Right lobe of liver (tissue), 6 donors: ENCODE measurements at regions not wholly inside any gene's neighbourhood (a gene's known extent, or its start where the extent isn't known, plus 50 kb on each side); places are given as distances from the start of the nearest gene placed in this dataset.
A peak's percentile ranks its signal among the peaks of the same experiment; 100 is the strongest.

Experiments
- ATAC-seq, 4 donors: fragments of 200-7000 bp; cut with Tn5 transposase; one replicate each; pipeline ENCODE4 v1.9.1; 2020; ENCODE audit warnings: mild to moderate bottlenecking in 4 of 4, moderate library complexity in 4 of 4
- DNase-seq, 3 donors: peaks; one replicate each; pipeline ENCODE4 v3.0.0-alpha.2; 2020
- H3K27ac ChIP-seq, 3 donors: fragments of 200-600 bp; one replicate each; pipeline ENCODE4 v1.8.0; 2022
- H3K27me3 ChIP-seq, 2 donors: fragments of 200-600 bp; one replicate each; pipeline ENCODE4 v1.8.0; 2022
- H3K36me3 ChIP-seq, 4 donors: fragments of 200-600 bp; sonication (generic) in 1 of 4; one replicate each; pipeline versions ENCODE4 v1.5.1 to v1.8.0; 2017 to 2022; ENCODE audit warnings: control low read depth in 1 of 4
- H3K4me1 ChIP-seq, 4 donors: fragments of 200-600 bp; sonication (generic) in 1 of 4; one replicate each; pipeline versions ENCODE4 v1.5.1 to v1.8.0; 2017 to 2022; ENCODE audit warnings: control low read depth in 1 of 4
- H3K4me3 ChIP-seq, 3 donors: fragments of 200-600 bp; one replicate each; pipeline ENCODE4 v1.8.0; 2022
- H3K9me3 ChIP-seq, 4 donors: fragments of 200-600 bp; sonication (generic) in 1 of 4; one replicate each; pipeline versions ENCODE4 v1.5.1 to v1.8.0; 2017 to 2022; ENCODE audit warnings: control low read depth in 1 of 4
- CTCF ChIP-seq, 4 donors: fragments of 200-600 bp in 3 of 4; fragments of 450-650 bp in 1 of 4; IDR thresholded peaks; one replicate each; pipeline versions ENCODE4 v1.5.1 to v1.8.0; 2016 to 2022; ENCODE audit warnings: antibody characterized with exemption in 4 of 4, mild to moderate bottlenecking in 2 of 4
- POLR2A ChIP-seq: fragments of 450-650 bp; IDR thresholded peaks from one replicate; pipeline ENCODE4 v1.6.1; 2017; ENCODE audit warnings: antibody characterized with exemption, mild to moderate bottlenecking
- WGBS: methylation state at CpG from one replicate; pipeline ENCODE4 v1.1.6; 2018; ENCODE audit warnings: low coverage, low lambda C conversion rate; ENCODE audit not compliant: insufficient coverage; ENCODE audit errors: missing lambda C conversion rate; 5-methylcytosine and 5-hydroxymethylcytosine counted together
- intact Hi-C, 2 donors: fragments of 100-400 bp; cut with DNase I; formaldehyde crosslinking; loops; one replicate each; pipeline versions ENCODE4 v1.11.2 to v1.14.1; 2022
- donor health status: DM: no; HTN: yes; CAD: no.
- donor health status: DM: no; HTN: no; CAD: no.
- donor health status: DM: no; HTN: no; CAD: no.
- donor health status: DM: no; HTN: yes; CAD: no.
- donor health status: DM: no; HTN: yes; CAD: no.

GRCh38 chr4:81650606-81651242 lies 179.0 kb upstream of the RASGEF1B start:
- H3K4me1 ChIP-seq = peaks cover 0 to 30% (median 10%) of the 10 kb centered on the region in 4 donors
- intact Hi-C loops = no loop called here
- H3K27ac ChIP-seq = peak overlapping the region; percentile 47 to 84 (median 76)
- no peaks in the 10 kb centered on the region for H3K27me3 ChIP-seq
- no peak overlapping the region for H3K4me3 ChIP-seq
- ATAC-seq (peak; percentile 92 to 98 (median 97)), DNase-seq (peak; percentile 39 to 82 (median 74))
- TF ChIP-seq POLR2A = no peak
- no peaks in the 10 kb centered on the region for H3K36me3 ChIP-seq
- no peaks in the 10 kb centered on the region for H3K9me3 ChIP-seq
- WGBS = 25% methylated on average over 3 of the region's 3 CpGs

GRCh38 chr4:81648576-81649275 lies 177.0 kb upstream of the RASGEF1B start:
- ATAC-seq (no peak), DNase-seq (no peak)
- Histone ChIP-seq H3K4me3 (no peak overlapping the region), H3K36me3 (no peaks in the 10 kb centered on the region), H3K9me3 (no peaks in the 10 kb centered on the region), H3K27me3 (no peaks in the 10 kb centered on the region), H3K4me1 (peaks cover 0 to 30% (median 10%) of the 10 kb centered on the region in 4 donors), H3K27ac (no peak overlapping the region)
- TF ChIP-seq CTCF (IDR thresholded peaks at IDR 0.05) (no peak), POLR2A (no peak)
- intact Hi-C loops = no loop called here
- WGBS = 48% methylated on average over 4 of the region's 4 CpGs

- DNase-seq (no peak), ATAC-seq (no peak)
- no peaks in the 10 kb centered on the region for H3K9me3 ChIP-seq
- H3K27me3 ChIP-seq = no peaks in the 10 kb centered on the region
- H3K4me3 ChIP-seq = no peak overlapping the region
- H3K27ac ChIP-seq = no peak overlapping the region
- 94% methylated on average over 2 of the region's 2 CpGs for WGBS
- peaks cover 0 to 26% (median 10%) of the 10 kb centered on the region in 4 donors for H3K4me1 ChIP-seq
- intact Hi-C loops = no loop called here
- no peaks in the 10 kb centered on the region for H3K36me3 ChIP-seq
- no peak for TF ChIP-seq POLR2A
- no peak for TF ChIP-seq CTCF (IDR thresholded peaks at IDR 0.05)
Observed at GRCh38 chr4:81647388-81647787, 175.7 kb upstream of the RASGEF1B start.

GRCh38 chr4:81642543-81642942 lies 170.8 kb upstream of the RASGEF1B start:
- intact Hi-C loops = no loop called here
- no peaks in the 10 kb centered on the region for H3K36me3 ChIP-seq
- H3K27ac ChIP-seq = no peak overlapping the region
- DNase-seq (no peak), ATAC-seq (no peak)
- 54% methylated on average over 3 of the region's 3 CpGs for WGBS
- no peaks in the 10 kb centered on the region for H3K27me3 ChIP-seq
- TF ChIP-seq POLR2A (no peak), CTCF (IDR thresholded peaks at IDR 0.05) (no peak)
- no peak overlapping the region for H3K4me3 ChIP-seq
- H3K9me3 ChIP-seq = no peaks in the 10 kb centered on the region
- H3K4me1 ChIP-seq = no peaks in the 10 kb centered on the region

- H3K4me1 ChIP-seq = peaks cover 0 to 13% (median 0%) of the 10 kb centered on the region in 4 donors
- H3K27ac ChIP-seq = no peak overlapping the region
- TF ChIP-seq CTCF (IDR thresholded peaks at IDR 0.05) (no peak), POLR2A (no peak)
- no peak overlapping the region for H3K4me3 ChIP-seq
- intact Hi-C loops = no loop called here
- DNase-seq = no peak
- no CpG with 5 or more reads among the region's 1 CpG for WGBS
- no peaks in the 10 kb centered on the region for H3K36me3 ChIP-seq
- no peak for ATAC-seq
- no peaks in the 10 kb centered on the region for H3K9me3 ChIP-seq
- no peaks in the 10 kb centered on the region for H3K27me3 ChIP-seq
Observed at GRCh38 chr4:81639248-81639647, 167.5 kb upstream of the RASGEF1B start.
